Trophoblast cell (in vitro differentiated cells and primary cell): ENCODE measurements at regions not wholly inside any gene's neighbourhood (a gene's known extent, or its start where the extent isn't known, plus 50 kb on each side); places are given as distances from the start of the nearest gene placed in this dataset.
"Not testable (repeated sequence)": the region's sequence is repeated elsewhere in the genome, so short reads cannot be mapped to it uniquely, and the experiment has no call there.

Source experiments
- DNase-seq, 2 donors: peaks; one replicate each; pipeline ENCODE4 v3.0.0-alpha.2; 2016
- H2AFZ ChIP-seq: 2 replicates; pipeline ENCODE4 v1.6.1; 2013; ENCODE audit warnings: low read length, moderate library complexity, mild to moderate bottlenecking; ENCODE audit not compliant: insufficient read depth, poor library complexity
- H2AK5ac ChIP-seq: 2 replicates; pipeline ENCODE4 v1.6.1; 2013; ENCODE audit warnings: mild to moderate bottlenecking, low read length
- H2BK120ac ChIP-seq: 2 replicates; pipeline ENCODE4 v1.6.1; 2013; ENCODE audit warnings: low read length, mild to moderate bottlenecking, moderate library complexity; ENCODE audit not compliant: insufficient read depth, poor library complexity
- H2BK12ac ChIP-seq: 2 replicates; pipeline ENCODE4 v1.6.1; 2013; ENCODE audit warnings: mild to moderate bottlenecking, low read length, moderate library complexity
- H2BK5ac ChIP-seq: 2 replicates; pipeline ENCODE4 v1.6.1; 2013; ENCODE audit warnings: low read length, low read depth, moderate library complexity, mild to moderate bottlenecking; ENCODE audit not compliant: poor library complexity
- H3K14ac ChIP-seq: 2 replicates; pipeline ENCODE4 v1.6.1; 2013; ENCODE audit warnings: mild to moderate bottlenecking, low read length
- H3K18ac ChIP-seq: 2 replicates; pipeline ENCODE4 v1.6.1; 2013; ENCODE audit warnings: mild to moderate bottlenecking, low read length
- H3K23ac ChIP-seq: 2 replicates; pipeline ENCODE4 v1.6.1; 2013; ENCODE audit warnings: low read length
- H3K27ac ChIP-seq: 2 replicates; pipeline ENCODE4 v1.5.1; 2013; ENCODE audit warnings: low read depth, mild to moderate bottlenecking, inconsistent platforms, low read length, moderate library complexity
- H3K27me3 ChIP-seq: 2 replicates; pipeline ENCODE4 v1.6.1; 2013; ENCODE audit warnings: inconsistent platforms, mild to moderate bottlenecking, low read length, moderate library complexity; ENCODE audit not compliant: insufficient read depth
- H3K36me3 ChIP-seq, 2 experiments: 1 replicate in 1 of 2; 2 replicates in 1 of 2; pipeline ENCODE4 v1.6.1; 2013; ENCODE audit warnings: low read length in 2 of 2, mild to moderate bottlenecking in 2 of 2, moderate library complexity in 1 of 2; ENCODE audit not compliant: insufficient read depth in 2 of 2, control insufficient read depth in 1 of 2
- H3K4ac ChIP-seq: 2 replicates; pipeline ENCODE4 v1.6.1; 2013; ENCODE audit warnings: low read depth, mild to moderate bottlenecking, low read length, moderate library complexity
- H3K4me1 ChIP-seq, 2 experiments: 1 replicate in 1 of 2; 2 replicates in 1 of 2; pipeline ENCODE4 v1.6.1; 2013; ENCODE audit warnings: low read length in 2 of 2, mild to moderate bottlenecking in 2 of 2, moderate library complexity in 1 of 2; ENCODE audit not compliant: insufficient read depth in 2 of 2, control insufficient read depth in 1 of 2
- H3K4me2 ChIP-seq: 2 replicates; pipeline ENCODE4 v1.6.1; 2013; ENCODE audit warnings: inconsistent platforms, mild to moderate bottlenecking, low read length, moderate library complexity
- H3K4me3 ChIP-seq: 2 replicates; pipeline ENCODE4 v1.5.1; 2013; ENCODE audit warnings: mild to moderate bottlenecking, low read depth, low read length, inconsistent platforms
- H3K79me1 ChIP-seq: one replicate; pipeline ENCODE4 v1.6.1; 2013; ENCODE audit warnings: low read length
- H3K79me2 ChIP-seq: 2 replicates; pipeline ENCODE4 v1.6.1; 2013; ENCODE audit warnings: low read length, mild to moderate bottlenecking; ENCODE audit not compliant: control insufficient read depth, insufficient read depth, poor library complexity
- H3K9ac ChIP-seq: 2 replicates; pipeline ENCODE4 v1.6.1; 2013; ENCODE audit warnings: mild to moderate bottlenecking, low read length
- H3K9me3 ChIP-seq: 2 replicates; pipeline ENCODE4 v1.6.1; 2013; ENCODE audit warnings: low read depth, mild to moderate bottlenecking, control low read depth, inconsistent platforms, low read length; ENCODE audit not compliant: insufficient read depth
- H4K12ac ChIP-seq: 2 replicates; pipeline ENCODE4 v1.6.1; 2013; ENCODE audit warnings: low read depth, mild to moderate bottlenecking, low read length, moderate library complexity
- H4K8ac ChIP-seq: 2 replicates; pipeline ENCODE4 v1.6.1; 2013; ENCODE audit warnings: low read depth, mild to moderate bottlenecking, low read length, moderate library complexity
- H4K91ac ChIP-seq: one replicate; pipeline ENCODE4 v1.6.1; 2013; ENCODE audit warnings: low read depth, mild to moderate bottlenecking, low read length, moderate library complexity
- WGBS: extraction: QIAGEN DNeasy Blood & Tissue Kit; methylation state at CpG from one replicate; pipeline ENCODE4 v1.1.7; 2013; ENCODE audit warnings: missing lambda C conversion rate; ENCODE audit not compliant: insufficient read length, insufficient coverage; ENCODE audit errors: extremely low coverage; 5-methylcytosine and 5-hydroxymethylcytosine counted together

GRCh38 chr2:196526981-196527725, 112.4 kb upstream of the CCDC150 start:
- H3K4me3 ChIP-seq, H2AFZ ChIP-seq, H4K12ac ChIP-seq, H3K27me3 ChIP-seq, H3K79me1 ChIP-seq, H4K91ac ChIP-seq, H2BK120ac ChIP-seq, H3K18ac ChIP-seq, H3K9ac ChIP-seq, H3K4me1 ChIP-seq, H3K36me3 ChIP-seq, H3K4ac ChIP-seq, H3K27ac ChIP-seq, H3K4me2 ChIP-seq, H3K14ac ChIP-seq, H2BK5ac ChIP-seq, H3K79me2 ChIP-seq, H3K9me3 ChIP-seq, H2AK5ac ChIP-seq, H3K23ac ChIP-seq, H4K8ac ChIP-seq: not testable (repeated sequence)
- no CpG with 5 or more reads among the region's 28 CpGs for WGBS
- peak in 1 of 2 donors; percentile 18 for DNase-seq
- peak overlapping the region; percentile 64 for H2BK12ac ChIP-seq

- H3K27me3 ChIP-seq: no peaks in the 10 kb centered on the region
- H3K36me3 ChIP-seq: no peaks in the 10 kb centered on the region
- no peak overlapping the region for H3K4me2 ChIP-seq
- WGBS: no CpG with 5 or more reads among the region's 1 CpG
- no peak overlapping the region for H3K4me3 ChIP-seq
- no peak overlapping the region for H2BK12ac ChIP-seq
- H4K12ac ChIP-seq: no peak overlapping the region
- no peak overlapping the region for H2BK5ac ChIP-seq
- H3K23ac ChIP-seq: no peak overlapping the region
- no peak overlapping the region for H3K14ac ChIP-seq
- no peak overlapping the region for H2AK5ac ChIP-seq
- H3K27ac ChIP-seq: no peak overlapping the region
- H4K8ac ChIP-seq: no peak overlapping the region
- no peak for DNase-seq
- no peak overlapping the region for H4K91ac ChIP-seq
- no peaks in the 10 kb centered on the region for H3K79me2 ChIP-seq
- no peak overlapping the region for H2BK120ac ChIP-seq
- H3K9ac ChIP-seq: no peak overlapping the region
- no peak overlapping the region for H3K4ac ChIP-seq
- H2AFZ ChIP-seq: no peak overlapping the region
- H3K9me3 ChIP-seq: no peaks in the 10 kb centered on the region
- H3K4me1 ChIP-seq: no peaks in the 10 kb centered on the region
- no peak overlapping the region for H3K18ac ChIP-seq
- no peaks in the 10 kb centered on the region for H3K79me1 ChIP-seq
Observed at GRCh38 chr2:196528486-196529223, 110.9 kb upstream of the CCDC150 start.

- Histone ChIP-seq H3K4me3 (no peak overlapping the region), H3K79me2 (no peaks in the 10 kb centered on the region), H2BK5ac (no peak overlapping the region), H3K18ac (no peak overlapping the region), H4K8ac (no peak overlapping the region), H2AFZ (no peak overlapping the region), H3K4me2 (no peak overlapping the region), H2BK120ac (no peak overlapping the region), H4K91ac (no peak overlapping the region), H4K12ac (no peak overlapping the region), H3K27ac (no peak overlapping the region), H3K4ac (no peak overlapping the region), H3K4me1 (no peaks in the 10 kb centered on the region), H3K36me3 (no peaks in the 10 kb centered on the region), H3K9me3 (no peaks in the 10 kb centered on the region), H2BK12ac (no peak overlapping the region), H3K79me1 (no peaks in the 10 kb centered on the region), H3K9ac (no peak overlapping the region), H2AK5ac (no peak overlapping the region), H3K27me3 (no peaks in the 10 kb centered on the region), H3K23ac (no peak overlapping the region), H3K14ac (no peak overlapping the region)
- 100% methylated on average over 1 of the region's 4 CpGs for WGBS
- DNase-seq: no peak
Observed at GRCh38 chr2:196530910-196531309, 108.6 kb upstream of the CCDC150 start.

DNA sequence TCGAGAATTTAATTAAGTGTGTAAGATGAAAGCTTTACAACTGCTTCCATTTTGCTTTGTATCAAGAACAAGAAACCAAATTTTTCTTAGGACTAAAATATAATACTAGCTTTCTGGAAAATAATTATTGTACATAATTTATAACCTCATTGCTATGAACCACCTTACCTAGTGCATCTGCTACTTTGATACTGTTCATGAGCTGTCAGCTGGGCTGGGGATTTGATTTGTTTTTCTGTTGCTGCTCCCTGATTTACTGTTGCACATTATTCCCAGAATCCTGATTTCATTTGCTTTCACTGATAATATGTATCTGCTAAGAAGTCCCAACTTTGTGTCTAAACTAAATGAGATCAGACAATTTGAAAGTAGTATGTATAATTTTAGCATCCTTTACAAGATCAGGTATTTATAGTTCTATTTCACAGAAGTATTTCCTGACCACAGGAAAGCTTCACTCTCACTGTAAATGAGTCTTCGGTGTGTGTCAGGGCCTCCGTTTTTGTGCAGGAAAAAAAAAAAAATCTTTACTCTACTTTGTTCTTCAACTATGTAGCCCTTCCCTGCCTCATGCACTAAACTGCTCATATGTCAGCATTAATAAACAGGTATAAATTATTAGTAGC, 105.6 kb upstream of the CCDC150 start:
- Histone ChIP-seq H3K9me3 (no peaks in the 10 kb centered on the region), H4K91ac (no peak overlapping the region), H3K79me2 (no peaks in the 10 kb centered on the region), H4K8ac (no peak overlapping the region), H4K12ac (no peak overlapping the region), H2BK12ac (no peak overlapping the region), H3K14ac (no peak overlapping the region), H3K4me3 (no peak overlapping the region), H3K27me3 (no peaks in the 10 kb centered on the region), H3K36me3 (no peaks in the 10 kb centered on the region), H3K9ac (no peak overlapping the region), H2BK5ac (no peak overlapping the region), H3K4me1 (peaks cover 9 to 10% of the 10 kb centered on the region in 2 experiments), H3K27ac (no peak overlapping the region), H3K23ac (no peak overlapping the region), H2AFZ (no peak overlapping the region), H2BK120ac (no peak overlapping the region), H3K18ac (no peak overlapping the region), H2AK5ac (no peak overlapping the region), H3K4me2 (no peak overlapping the region), H3K4ac (no peak overlapping the region), H3K79me1 (peaks cover 4% of the 10 kb centered on the region)
- no peak for DNase-seq
- WGBS: no CpG with 5 or more reads among the region's 3 CpGs
